NCI-H510A (cell line): ENCODE measurements at regions not wholly inside any gene's neighbourhood (a gene's known extent, or its start where the extent isn't known, plus 50 kb on each side); places are given as distances from the start of the nearest gene placed in this dataset.
"Not testable (repeated sequence)": the region's sequence is repeated elsewhere in the genome, so short reads cannot be mapped to it uniquely, and the experiment has no call there.

Experiments
- DNase-seq: peaks from one replicate; lab custom pipeline; 2025; lab: John Stamatoyannopoulos, UW

- peak; percentile 45 for DNase-seq
Observed at GRCh38 chr12:47307680-47308399, 228.1 kb upstream of the AMIGO2 start.

- DNase-seq = not testable (repeated sequence)
Observed at GRCh38 chr12:47306773-47307679, 227.3 kb upstream of the AMIGO2 start.

GRCh38 chr12:47306130-47306529 is 226.4 kb upstream of the AMIGO2 start:
- no peak for DNase-seq

- DNase-seq = no peak
Observed at GRCh38 chr12:47305464-47305863, 225.7 kb upstream of the AMIGO2 start.

- DNase-seq = no peak
Observed at GRCh38 chr12:47303995-47304560, 224.3 kb upstream of the AMIGO2 start.

GRCh38 chr12:47303207-47303606 is 223.4 kb upstream of the AMIGO2 start:
- no peak for DNase-seq

GRCh38 chr12:47302111-47302671 is 222.4 kb upstream of the AMIGO2 start:
- DNase-seq = no peak

- no peak for DNase-seq
Observed at GRCh38 chr12:47299586-47299985, 219.8 kb upstream of the AMIGO2 start.

- no peak for DNase-seq
Observed at GRCh38 chr12:47297993-47298392, 218.2 kb upstream of the AMIGO2 start.

GRCh38 chr12:47296828-47297227 is 217.1 kb upstream of the AMIGO2 start:
- no peak for DNase-seq

- DNase-seq = no peak
Observed at GRCh38 chr12:47293406-47293805, 213.6 kb upstream of the AMIGO2 start.

- no peak for DNase-seq
Observed at GRCh38 chr12:47286676-47287075, 206.9 kb upstream of the AMIGO2 start.
